GM18520 (cell line): ENCODE measurements at regions not wholly inside any gene's neighbourhood (a gene's known extent, or its start where the extent isn't known, plus 50 kb on each side); places are given as distances from the start of the nearest gene placed in this dataset.

ENCODE experiments used
- ATAC-seq: cut with Tn5 transposase; IDR thresholded peaks from one replicate; pipeline ENCODE4 v1.9.1; 2021; ENCODE audit not compliant: unreplicated experiment

GRCh38 chr12:125193376-125194152, 128.3 kb downstream of the AACS start:
- no peak for ATAC-seq

- ATAC-seq = no peak
Measured at GRCh38 chr12:125194163-125194773, 129.0 kb downstream of the AACS start.

DNA sequence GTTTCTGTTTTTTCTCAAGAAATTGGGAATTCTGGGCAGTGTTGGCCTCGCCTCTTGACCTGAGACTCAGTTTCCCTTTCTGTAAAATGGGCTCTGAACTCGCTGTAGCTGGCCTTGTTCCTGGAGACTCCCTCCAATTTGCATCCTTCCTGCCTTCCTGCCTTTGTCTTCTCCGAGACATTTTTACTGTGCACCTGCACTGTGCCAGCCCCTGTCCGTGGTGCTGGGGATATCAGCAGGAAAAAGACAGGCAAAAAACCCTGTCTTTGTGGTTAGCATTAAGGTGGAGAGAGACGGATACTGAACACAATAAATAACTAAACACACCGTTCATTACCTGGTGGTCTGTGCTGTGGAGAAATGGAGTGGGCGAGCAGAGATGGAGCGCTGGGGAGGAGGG, 129.8 kb downstream of the AACS start:
- no peak for ATAC-seq

- ATAC-seq = no peak
Measured at GRCh38 chr12:125197326-125197725, 132.1 kb downstream of the AACS start.

- ATAC-seq = no peak
Measured at GRCh38 chr12:125198652-125199051, 133.4 kb downstream of the AACS start.

- ATAC-seq = no peak
Measured at GRCh38 chr12:125201090-125201489, 135.9 kb downstream of the AACS start.

GRCh38 chr12:125201940-125202339, 136.7 kb downstream of the AACS start:
- ATAC-seq = no peak

- no peak for ATAC-seq
Measured at GRCh38 chr12:125202421-125202820, 137.2 kb downstream of the AACS start.

- peak; percentile 61 for ATAC-seq
Measured at GRCh38 chr12:125203145-125203765, 138.0 kb downstream of the AACS start.

DNA sequence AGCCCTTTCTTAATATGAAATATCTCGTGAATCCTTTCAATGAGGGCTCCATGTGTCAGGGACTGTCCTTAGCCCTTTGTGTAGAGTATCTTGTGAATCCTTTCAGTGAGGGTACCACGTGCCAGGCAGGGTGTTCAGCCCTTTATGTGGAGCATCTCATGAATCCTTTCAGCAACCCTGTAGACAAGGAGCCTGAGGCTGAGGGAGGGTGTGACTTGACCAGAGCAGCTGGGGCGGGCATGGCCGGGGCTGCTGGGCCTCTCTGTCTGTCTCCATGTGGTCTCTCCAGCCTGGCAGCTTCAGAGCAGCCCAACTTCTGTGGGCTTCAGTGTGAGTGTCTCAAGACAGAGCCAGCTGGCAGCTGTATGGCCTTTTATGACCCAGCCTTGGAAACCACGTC, 140.2 kb downstream of the AACS start:
- no peak for ATAC-seq

DNA sequence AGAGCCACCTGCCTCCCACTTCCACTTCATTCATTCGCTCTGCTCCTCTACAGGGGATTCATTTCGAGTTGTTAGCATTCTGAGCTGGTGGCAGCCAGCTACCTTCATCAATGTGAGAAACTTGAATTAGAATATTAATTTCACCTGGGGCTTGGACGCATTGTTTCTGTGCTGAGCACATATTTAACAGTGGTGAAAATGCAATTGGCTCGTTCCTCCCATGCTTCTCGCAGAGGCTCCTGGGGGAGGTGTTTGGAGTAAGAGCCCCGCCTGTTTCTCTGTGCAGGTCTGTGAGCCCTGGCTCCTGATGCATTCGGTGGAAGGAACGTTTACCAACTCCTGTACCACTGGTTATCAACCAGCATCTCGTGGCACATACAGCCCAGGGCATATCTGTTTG, 141.5 kb downstream of the AACS start:
- ATAC-seq = no peak

DNA sequence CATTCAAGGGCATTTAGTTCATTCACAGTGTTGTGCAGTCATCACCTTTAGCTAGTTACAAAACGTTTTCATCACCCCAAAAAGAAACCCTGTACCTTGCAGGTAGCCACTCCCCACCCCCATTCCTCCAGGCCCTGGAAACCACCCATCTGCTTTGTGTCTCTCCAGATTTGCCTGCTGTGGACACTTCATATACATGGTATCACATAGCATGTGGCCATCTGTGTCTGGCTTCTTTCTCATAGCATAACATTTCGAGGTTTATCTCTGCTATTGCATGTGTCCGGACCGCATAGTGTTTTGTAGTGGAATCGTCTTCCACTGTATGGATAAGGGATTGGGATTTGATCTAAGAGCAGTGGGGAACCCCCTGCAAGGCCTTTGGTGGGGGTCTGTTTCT, 143.1 kb downstream of the AACS start:
- no peak for ATAC-seq

GRCh38 chr12:125208942-125209341, 143.7 kb downstream of the AACS start:
- ATAC-seq = no peak

- ATAC-seq = no peak
Measured at GRCh38 chr12:125210104-125210755, 145.0 kb downstream of the AACS start.

DNA sequence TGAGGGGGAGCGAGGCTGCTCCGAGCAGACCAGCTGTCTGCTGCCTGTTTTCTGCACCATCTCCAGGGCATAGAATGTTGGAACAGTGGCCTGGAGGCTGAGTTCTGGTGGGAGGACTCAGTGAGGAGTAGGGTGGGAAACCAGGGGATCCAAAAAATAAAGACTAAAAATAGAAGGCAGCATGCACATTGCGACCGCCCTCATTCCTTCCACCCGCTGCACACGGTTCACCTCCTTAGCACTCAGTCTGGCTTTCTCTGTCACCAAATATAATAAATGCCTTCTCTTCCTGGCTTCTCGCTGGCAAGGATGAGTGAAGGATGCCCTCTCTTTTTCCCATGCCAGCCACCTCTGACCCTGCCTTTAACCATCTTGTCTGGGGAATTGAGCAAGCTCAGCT, 146.2 kb downstream of the AACS start:
- ATAC-seq = no peak

DNA sequence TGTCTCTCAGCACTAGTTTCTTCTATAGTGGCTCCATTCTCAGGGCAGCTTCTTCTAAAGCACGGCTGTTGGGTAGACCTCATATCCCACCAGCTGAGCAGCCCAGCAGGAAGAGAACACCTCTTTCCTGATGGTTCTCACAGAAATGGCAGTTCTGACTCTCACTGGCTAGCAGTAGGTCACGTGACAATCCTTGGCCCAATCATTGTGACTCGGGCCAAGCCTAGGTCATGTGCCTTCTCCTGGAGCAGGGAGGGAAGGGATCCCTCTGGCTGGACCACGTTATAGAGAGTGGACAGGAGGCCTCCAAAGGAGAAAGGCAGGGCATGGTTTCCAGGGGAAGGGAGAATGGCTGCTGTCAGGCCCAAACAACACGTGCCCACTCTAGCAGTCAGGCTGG, 149.1 kb downstream of the AACS start:
- ATAC-seq = no peak

GRCh38 chr12:125216756-125217155, 151.5 kb downstream of the AACS start:
- ATAC-seq = no peak

DNA sequence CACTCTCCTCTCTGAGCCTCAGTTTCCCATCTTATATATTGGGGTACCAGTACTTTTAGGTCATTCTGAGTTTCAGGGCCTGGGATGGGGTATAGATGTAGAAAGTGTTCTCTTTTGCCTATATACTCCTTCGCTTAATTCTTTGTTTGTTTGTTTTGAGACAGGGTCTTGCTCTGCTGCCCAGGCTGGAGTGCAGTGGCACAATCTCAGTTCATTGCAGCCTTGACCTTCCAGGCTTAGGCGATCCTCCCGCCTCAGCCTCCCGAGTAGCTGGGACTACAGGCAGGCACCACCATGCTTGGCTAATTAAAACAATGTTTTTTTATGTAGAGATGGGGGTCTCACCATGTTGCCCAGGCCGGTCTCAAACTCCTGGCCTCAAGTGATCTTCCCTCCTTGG, 152.1 kb downstream of the AACS start:
- no peak for ATAC-seq

GRCh38 chr12:125218952-125219351, 153.7 kb downstream of the AACS start:
- no peak for ATAC-seq

DNA sequence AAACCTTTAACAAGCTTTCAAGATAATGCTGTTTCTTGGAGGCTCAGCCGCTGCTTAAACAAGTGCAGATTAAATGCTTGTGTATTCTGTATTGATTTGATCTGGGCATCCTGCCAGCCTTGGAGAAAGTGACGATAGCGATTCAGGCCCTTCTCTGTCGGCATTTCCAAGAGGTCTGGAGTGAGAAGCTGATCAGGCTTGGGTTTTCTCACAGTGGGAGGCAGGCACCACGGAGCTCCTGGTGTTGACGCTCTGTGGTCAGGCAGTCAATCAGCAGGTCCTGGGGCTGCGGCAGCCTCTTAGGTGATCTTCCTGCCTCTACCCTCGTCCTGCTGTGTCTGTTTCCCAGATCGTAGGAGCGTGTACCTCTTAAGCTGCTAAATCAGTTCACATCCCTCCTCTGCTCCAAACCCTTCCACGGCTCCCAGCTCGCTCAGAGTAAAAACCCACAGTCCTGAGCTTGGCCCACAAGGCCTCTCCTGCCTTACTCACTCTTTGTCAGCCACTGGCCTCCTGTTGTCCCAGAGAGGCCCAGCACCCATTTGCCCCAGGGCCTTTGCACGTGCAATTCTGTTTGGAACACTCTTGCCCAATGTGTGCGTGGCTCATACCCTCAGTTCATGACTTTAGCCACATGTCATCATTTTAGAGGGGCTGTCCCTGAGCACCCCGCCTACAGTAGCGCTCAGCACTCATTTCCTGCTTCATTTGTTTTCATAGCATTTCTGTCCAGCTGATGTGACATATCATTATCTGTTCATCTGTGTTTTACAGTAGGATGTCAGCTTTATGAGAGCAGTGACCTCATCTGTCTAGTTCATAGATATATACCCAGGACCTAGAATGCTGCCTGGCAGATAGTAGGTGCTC, 155.4 kb downstream of the AACS start:
- no peak for ATAC-seq

GRCh38 chr12:125221602-125222001, 156.4 kb downstream of the AACS start:
- ATAC-seq = no peak
